B cell (primary cell): ENCODE measurements at regions not wholly inside any gene's neighbourhood (a gene's known extent, or its start where the extent isn't known, plus 50 kb on each side); places are given as distances from the start of the nearest gene placed in this dataset.

Experiments used
- ATAC-seq: fragments of 200-7000 bp; cut with Tn5 transposase; one replicate; pipeline ENCODE4 v1.10.0; 2021; ENCODE audit warnings: low read depth, mild to moderate bottlenecking, moderate number of reproducible peaks, moderate library complexity
- CTCF ChIA-PET: fragments of 350-600 bp; sonication (Branson Sonifier 250); formaldehyde crosslinking; loops from one replicate; lab custom pipeline; 2021; ENCODE audit warnings: antibody characterized with exemption, inconsistent platforms; lab: Charles Lee
- POLR2A ChIA-PET: fragments of 350-600 bp; sonication (Branson Sonifier 250); formaldehyde crosslinking; loops from one replicate; lab custom pipeline; 2021; ENCODE audit warnings: antibody characterized with exemption; lab: Charles Lee
- DNase-seq: peaks from one replicate; pipeline ENCODE4 v3.0.0; 2013
- H2AFZ ChIP-seq: 2 replicates; pipeline ENCODE4 v1.6.1; 2012; ENCODE audit warnings: mild to moderate bottlenecking, low read depth, low read length; ENCODE audit not compliant: insufficient read depth, poor library complexity, severe bottlenecking
- H3K27ac ChIP-seq, 2 donors: 1 replicate in 1 of 2; 2 replicates in 1 of 2; pipeline ENCODE4 v1.5.1; 2012 to 2013; ENCODE audit warnings: low read length in 2 of 2, mild to moderate bottlenecking in 2 of 2, moderate library complexity in 1 of 2
- H3K27me3 ChIP-seq, 4 experiments: fragments of 200-600 bp in 1 of 4; sonication (generic) in 1 of 4; replicated peaks in 1 of 4; 1 replicate in 2 of 4; 2 replicates in 2 of 4; pipeline versions ENCODE4 v1.6.1 to v1.7.0; 2013 to 2016; ENCODE audit warnings: low read length in 3 of 4, mild to moderate bottlenecking in 2 of 4, mixed read lengths in 1 of 4, moderate library complexity in 1 of 4; ENCODE audit not compliant: insufficient read depth in 4 of 4, control insufficient read depth in 3 of 4; ENCODE audit errors: control extremely low read depth in 1 of 4
- H3K36me3 ChIP-seq, 2 experiments: replicated peaks in 1 of 2; 1 replicate in 1 of 2; 2 replicates in 1 of 2; pipeline versions ENCODE4 v1.6.1 to v1.7.1; 2013; ENCODE audit warnings: low read length in 1 of 2; ENCODE audit not compliant: insufficient read depth in 2 of 2, control insufficient read depth in 1 of 2; ENCODE audit errors: control extremely low read depth in 1 of 2, extremely low read depth in 1 of 2
- H3K4me1 ChIP-seq, 2 donors: fragments of 200-600 bp in 1 of 2; sonication (generic) in 1 of 2; 1 replicate in 1 of 2; 2 replicates in 1 of 2; pipeline versions ENCODE4 v1.5.1 to v1.6.1; 2013 to 2017; ENCODE audit warnings: low read length in 2 of 2; ENCODE audit not compliant: control insufficient read depth in 2 of 2, insufficient read depth in 2 of 2
- H3K4me2 ChIP-seq: replicated peaks from 2 replicates; pipeline ENCODE3; 2012; ENCODE audit warnings: mild to moderate bottlenecking, low read depth, low read length; ENCODE audit not compliant: poor library complexity, severe bottlenecking
- H3K4me3 ChIP-seq, 5 experiments: fragments of 200-600 bp in 1 of 5; sonication (generic) in 1 of 5; 1 replicate in 3 of 5; 2 replicates in 2 of 5; pipeline versions ENCODE4 v1.5.1 to v1.7.0; 2011 to 2016; ENCODE audit warnings: low read length in 4 of 5, mild to moderate bottlenecking in 4 of 5, low read depth in 2 of 5, control low read depth in 1 of 5, moderate library complexity in 1 of 5; ENCODE audit not compliant: insufficient read depth in 1 of 5; ENCODE audit errors: control extremely low read depth in 1 of 5, extremely low read depth in 1 of 5
- H3K79me2 ChIP-seq: fragments of 200-600 bp; sonication (generic); one replicate; pipeline ENCODE4 v1.6.0; 2016; ENCODE audit warnings: low read length; ENCODE audit not compliant: control insufficient read depth, insufficient read depth
- H3K9ac ChIP-seq: fragments of 200-600 bp; sonication (generic); 2 replicates; pipeline ENCODE4 v1.6.1; 2017; ENCODE audit warnings: mild to moderate bottlenecking, low read length, moderate library complexity
- H3K9me3 ChIP-seq, 3 donors: one replicate each; pipeline versions ENCODE4 v1.6.1 to v1.7.1; 2013; ENCODE audit warnings: low read length in 2 of 3; ENCODE audit not compliant: control insufficient read depth in 2 of 3, insufficient read depth in 1 of 3; ENCODE audit errors: control extremely low read depth in 1 of 3
- H4K20me1 ChIP-seq: 2 replicates; pipeline ENCODE4 v1.6.0; 2012; ENCODE audit warnings: mild to moderate bottlenecking, low read length; ENCODE audit not compliant: insufficient read depth, control insufficient read depth, poor library complexity, severe bottlenecking
- H3K27ac Mint-ChIP-seq: one replicate; pipeline ENCODE4 v1.8.0; 2021; ENCODE audit warnings: mixed read lengths
- H3K27me3 Mint-ChIP-seq: one replicate; pipeline ENCODE4 v1.8.0; 2021; ENCODE audit warnings: mixed read lengths
- H3K4me1 Mint-ChIP-seq: one replicate; pipeline ENCODE4 v1.8.0; 2021; ENCODE audit warnings: mixed read lengths
- H3K4me3 Mint-ChIP-seq: one replicate; pipeline ENCODE4 v1.8.0; 2021; ENCODE audit warnings: mixed read lengths
- H3K9me3 Mint-ChIP-seq: one replicate; pipeline ENCODE4 v1.8.0; 2022; ENCODE audit warnings: mixed read lengths; ENCODE audit not compliant: insufficient read depth
- CTCF ChIP-seq: fragments of 200-600 bp; IDR thresholded peaks from one replicate; pipeline ENCODE4 v1.8.0; 2022; ENCODE audit warnings: antibody characterized with exemption, mild to moderate bottlenecking
- EZH2 ChIP-seq: IDR thresholded peaks from 2 replicates; pipeline ENCODE4 v1.6.1; 2012; ENCODE audit warnings: borderline replicate concordance, low read depth, mild to moderate bottlenecking, moderate library complexity, low read length; ENCODE audit not compliant: insufficient read depth, poor library complexity, severe bottlenecking
- WGBS: methylation state at CpG from one replicate; pipeline ENCODE4 v1.1.5; 2013; ENCODE audit warnings: missing lambda C conversion rate; ENCODE audit not compliant: insufficient coverage; 5-methylcytosine and 5-hydroxymethylcytosine counted together
- intact Hi-C: fragments of 100-400 bp; cut with micrococcal nuclease; formaldehyde crosslinking; loops from one replicate; pipeline ENCODE4 v1.10.0; 2022

GRCh38 chr13:111064661-111065060, 50.4 kb upstream of the ARHGEF7 start:
- Histone ChIP-seq H3K27ac (no peak overlapping the region), H3K36me3 (no peaks in the 10 kb centered on the region), H3K9ac (no peak overlapping the region), H3K9me3 (peaks cover 0 to 5% (median 0%) of the 10 kb centered on the region in 3 donors), H3K4me1 (peaks cover 8 to 11% of the 10 kb centered on the region in 2 donors), H3K4me3 (no peak overlapping the region), H3K27me3 (peaks cover 0 to 28% (median 7%) of the 10 kb centered on the region in 4 experiments), H3K4me2 (no peak overlapping the region), H2AFZ (no peak overlapping the region), H4K20me1 (no peaks in the 10 kb centered on the region), H3K79me2 (no peaks in the 10 kb centered on the region)
- H3K27me3 Mint-ChIP-seq: peaks cover 56% of the 10 kb centered on the region
- POLR2A ChIA-PET: no interaction called here
- WGBS: 42% methylated on average over 1 of the region's 3 CpGs
- peaks cover 7% of the 10 kb centered on the region for H3K4me1 Mint-ChIP-seq
- H3K27ac Mint-ChIP-seq: no peak overlapping the region
- CTCF ChIA-PET: interaction anchor here (0.9 to 5.1 kb wide), 2 partner anchors 159 to 170 kb away, joined by 3 to 95 read pairs; no protein-coding TSS in a partner anchor
- intact Hi-C loops: loop anchor here (5.0 to 10.0 kb wide), 2 partner anchors 470 to 1543 kb away; no protein-coding TSS in a partner anchor
- DNase-seq (no peak), ATAC-seq (no peak)
- TF ChIP-seq CTCF (no peak), EZH2 (no peak)
- no peaks in the 10 kb centered on the region for H3K9me3 Mint-ChIP-seq
- H3K4me3 Mint-ChIP-seq: no peak overlapping the region

GRCh38 chr13:111062966-111063365, 52.1 kb upstream of the ARHGEF7 start:
- ATAC-seq: no peak
- TF ChIP-seq EZH2 (no peak), CTCF (no peak)
- Histone ChIP-seq H3K36me3 (no peaks in the 10 kb centered on the region), H3K79me2 (no peaks in the 10 kb centered on the region), H4K20me1 (no peaks in the 10 kb centered on the region), H3K27ac (no peak overlapping the region), H3K9ac (no peak overlapping the region), H3K4me3 (no peak overlapping the region), H3K27me3 (peaks cover 0 to 33% (median 7%) of the 10 kb centered on the region in 4 experiments), H3K4me1 (peaks cover 8 to 11% of the 10 kb centered on the region in 2 donors), H3K9me3 (peaks cover 0 to 5% (median 0%) of the 10 kb centered on the region in 3 donors), H2AFZ (no peak overlapping the region), H3K4me2 (no peak overlapping the region)
- POLR2A ChIA-PET: no interaction called here
- Mint-ChIP-seq H3K27ac (no peak overlapping the region), H3K4me3 (no peak overlapping the region), H3K9me3 (no peaks in the 10 kb centered on the region), H3K27me3 (peaks cover 68% of the 10 kb centered on the region), H3K4me1 (peaks cover 7% of the 10 kb centered on the region)
- intact Hi-C loops: loop anchor here (10.0 kb wide), 1 partner anchor 468 kb away; no protein-coding TSS in a partner anchor
- DNase-seq: no peak
- CTCF ChIA-PET: interaction anchor here (1.3 kb wide), 1 partner anchor 154 kb away, joined by 3 read pairs; no protein-coding TSS in a partner anchor
- WGBS: 84% methylated on average over 2 of the region's 2 CpGs
